ENCODE measurements at regions not wholly inside any gene's neighbourhood (a gene's known extent, or its start where the extent isn't known, plus 50 kb on each side); places are given as distances from the start of the nearest gene placed in this dataset.

DNA sequence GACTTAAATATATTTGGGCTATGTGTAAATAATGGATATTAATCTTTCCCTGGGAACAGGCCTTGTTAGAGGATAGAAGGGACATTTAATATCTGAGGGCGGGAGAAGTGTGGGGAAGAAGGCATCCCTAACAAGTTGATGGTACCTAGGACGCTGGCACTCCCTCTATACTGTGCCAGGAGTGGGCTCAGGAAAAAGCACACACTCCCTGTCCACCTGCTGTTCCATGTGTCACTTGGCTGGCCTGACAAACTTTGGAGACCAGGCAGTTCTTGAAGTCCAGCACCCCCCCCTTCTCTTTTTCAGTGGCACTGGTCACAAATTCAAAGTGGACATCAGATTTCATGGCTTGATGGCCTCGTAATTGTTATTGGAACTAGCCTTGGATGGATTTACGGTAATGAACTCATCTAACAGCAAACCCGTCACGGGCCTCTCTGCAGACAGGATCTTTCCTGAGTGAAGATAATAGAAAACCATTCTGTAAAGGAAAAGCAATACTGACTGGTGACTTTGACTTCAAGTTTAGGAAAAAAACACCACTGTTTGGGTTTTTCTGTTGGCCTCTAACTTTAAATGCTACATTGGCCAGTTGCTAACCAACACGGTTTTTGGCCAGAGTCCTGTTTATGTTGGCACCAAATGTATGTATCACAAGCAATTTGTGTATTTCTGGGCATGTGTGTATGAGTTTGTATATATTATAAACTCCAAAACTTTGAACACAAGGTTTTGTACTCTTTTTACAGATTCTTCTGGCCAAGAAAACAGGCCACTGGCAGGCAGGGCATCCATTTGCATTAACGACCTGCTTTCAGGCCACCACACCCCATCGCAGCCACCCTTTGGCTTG lies 552.6 kb downstream of the CCDC171 start:
- DNase-seq (ENCODE audit: low read depth), result no peak
- H3K4me3 ChIP-seq (ENCODE audit: low read length), result no peak overlapping the region
- TF ChIP-seq, protein P1, sequence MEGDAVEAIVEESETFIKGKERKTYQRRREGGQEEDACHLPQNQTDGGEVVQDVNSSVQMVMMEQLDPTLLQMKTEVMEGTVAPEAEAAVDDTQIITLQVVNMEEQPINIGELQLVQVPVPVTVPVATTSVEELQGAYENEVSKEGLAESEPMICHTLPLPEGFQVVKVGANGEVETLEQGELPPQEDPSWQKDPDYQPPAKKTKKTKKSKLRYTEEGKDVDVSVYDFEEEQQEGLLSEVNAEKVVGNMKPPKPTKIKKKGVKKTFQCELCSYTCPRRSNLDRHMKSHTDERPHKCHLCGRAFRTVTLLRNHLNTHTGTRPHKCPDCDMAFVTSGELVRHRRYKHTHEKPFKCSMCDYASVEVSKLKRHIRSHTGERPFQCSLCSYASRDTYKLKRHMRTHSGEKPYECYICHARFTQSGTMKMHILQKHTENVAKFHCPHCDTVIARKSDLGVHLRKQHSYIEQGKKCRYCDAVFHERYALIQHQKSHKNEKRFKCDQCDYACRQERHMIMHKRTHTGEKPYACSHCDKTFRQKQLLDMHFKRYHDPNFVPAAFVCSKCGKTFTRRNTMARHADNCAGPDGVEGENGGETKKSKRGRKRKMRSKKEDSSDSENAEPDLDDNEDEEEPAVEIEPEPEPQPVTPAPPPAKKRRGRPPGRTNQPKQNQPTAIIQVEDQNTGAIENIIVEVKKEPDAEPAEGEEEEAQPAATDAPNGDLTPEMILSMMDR (conservative IDR thresholded peaks at IDR 0.05; ENCODE audit: low read length), result no peak

GRCh38 chr9:16106021-16106571 lies 553.3 kb downstream of the CCDC171 start:
- no peak for DNase-seq (ENCODE audit: low read depth)
- H3K4me3 ChIP-seq (ENCODE audit: low read length), result no peak overlapping the region
- TF ChIP-seq, protein P1 (conservative IDR thresholded peaks at IDR 0.05; ENCODE audit: low read length), result no peak

GRCh38 chr9:16112116-16112515 lies 559.3 kb downstream of the CCDC171 start:
- TF ChIP-seq, protein P1 (conservative IDR thresholded peaks at IDR 0.05; ENCODE audit: low read length), result no peak
- no peak overlapping the region for H3K4me3 ChIP-seq (ENCODE audit: low read length)
- DNase-seq (ENCODE audit: low read depth), result no peak

- no peak overlapping the region for H3K4me3 ChIP-seq (ENCODE audit: low read length)
- DNase-seq (ENCODE audit: low read depth), result no peak
- TF ChIP-seq, protein P1 (conservative IDR thresholded peaks at IDR 0.05; ENCODE audit: low read length), result no peak
Observed at GRCh38 chr9:16115994-16116393, 563.2 kb downstream of the CCDC171 start.

- H3K4me3 ChIP-seq (ENCODE audit: low read length), result no peak overlapping the region
- TF ChIP-seq, protein P1 (conservative IDR thresholded peaks at IDR 0.05; ENCODE audit: low read length), result no peak
- DNase-seq (ENCODE audit: low read depth), result no peak
Observed at GRCh38 chr9:16118043-16118442, 565.2 kb downstream of the CCDC171 start.

DNA sequence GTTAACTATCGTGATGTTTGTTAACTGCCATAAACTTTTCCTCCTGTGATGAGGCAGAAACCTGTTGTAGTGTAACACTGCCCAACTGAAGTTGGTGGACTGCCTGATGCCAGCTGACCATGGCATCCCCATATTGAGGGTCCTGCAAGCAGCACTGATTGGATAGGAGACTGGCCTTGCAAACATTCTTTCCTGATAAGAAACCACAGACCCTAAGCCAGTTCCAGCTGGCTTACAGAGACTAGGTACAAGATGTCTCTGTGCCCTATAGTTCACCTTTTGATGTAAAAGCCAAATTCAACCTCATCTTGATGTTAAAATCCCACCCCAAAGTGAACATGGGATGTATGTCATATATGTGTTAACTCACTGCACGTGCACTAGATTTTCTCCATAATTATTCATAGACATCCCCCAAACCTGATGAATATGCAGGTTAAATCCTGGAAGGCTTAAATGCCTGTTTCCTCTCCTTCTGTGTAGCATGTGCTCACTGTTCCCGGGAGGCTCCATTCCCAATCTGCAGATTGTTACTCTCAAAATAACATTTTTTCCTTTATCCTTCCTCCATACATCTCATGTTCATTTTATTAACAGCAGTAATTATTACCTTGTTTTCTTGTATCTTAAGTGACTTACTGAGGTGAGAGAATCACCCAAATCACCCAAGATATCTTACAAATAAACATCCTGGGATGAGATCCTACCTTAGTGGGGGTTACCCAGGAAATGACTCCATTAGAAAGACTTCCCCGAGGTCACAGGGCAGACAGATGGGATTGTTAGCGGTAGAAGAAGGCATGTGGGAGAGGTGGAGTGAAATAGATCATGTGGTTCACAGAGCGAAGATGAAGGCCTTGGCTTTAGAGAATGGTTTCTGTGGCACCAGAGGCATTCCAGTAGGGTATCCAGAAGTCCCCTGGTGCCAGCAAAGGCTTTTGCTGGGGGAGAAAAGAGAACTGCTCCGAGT lies 566.7 kb downstream of the CCDC171 start:
- TF ChIP-seq, protein P1 (conservative IDR thresholded peaks at IDR 0.05; ENCODE audit: low read length), result no peak
- no peak overlapping the region for H3K4me3 ChIP-seq (ENCODE audit: low read length)
- DNase-seq (ENCODE audit: low read depth), result peak; percentile 48

Measured in AG10803 (cell line).